H9 (cell line): ENCODE measurements at regions not wholly inside any gene's neighbourhood (a gene's known extent, or its start where the extent isn't known, plus 50 kb on each side); places are given as distances from the start of the nearest gene placed in this dataset.

ENCODE experiments used
- DNase-seq: peaks from one replicate; pipeline ENCODE4 v3.0.0-alpha.2; 2017
- H2AFZ ChIP-seq: one replicate; pipeline ENCODE4 v1.6.1; 2013; ENCODE audit warnings: mild to moderate bottlenecking, low read length, control low read depth, moderate library complexity
- H2AK5ac ChIP-seq: 2 replicates; pipeline ENCODE4 v1.6.1; 2013; ENCODE audit warnings: low read length, control low read depth, mixed read lengths; ENCODE audit not compliant: insufficient read length
- H2BK120ac ChIP-seq: one replicate; pipeline ENCODE4 v1.6.1; 2013; ENCODE audit warnings: low read depth, mild to moderate bottlenecking, low read length, control low read depth, inconsistent platforms; ENCODE audit not compliant: poor library complexity, severe bottlenecking
- H2BK12ac ChIP-seq: 2 replicates; pipeline ENCODE4 v1.6.1; 2013; ENCODE audit warnings: low read length, control low read depth, mixed read lengths, low read depth; ENCODE audit not compliant: insufficient read length
- H2BK15ac ChIP-seq: 2 replicates; pipeline ENCODE4 v1.6.1; 2013; ENCODE audit warnings: low read depth, low read length, control low read depth
- H2BK20ac ChIP-seq: one replicate; pipeline ENCODE4 v1.6.1; 2013; ENCODE audit warnings: low read depth, mild to moderate bottlenecking, low read length, control low read depth, inconsistent platforms; ENCODE audit not compliant: poor library complexity, severe bottlenecking
- H2BK5ac ChIP-seq: 2 replicates; pipeline ENCODE4 v1.6.1; 2013; ENCODE audit warnings: low read length, control low read depth, mixed read lengths; ENCODE audit not compliant: insufficient read length
- H3K14ac ChIP-seq: 2 replicates; pipeline ENCODE4 v1.6.1; 2013; ENCODE audit warnings: low read length, control low read depth; ENCODE audit not compliant: insufficient read depth
- H3K18ac ChIP-seq: 2 replicates; pipeline ENCODE4 v1.6.1; 2013; ENCODE audit warnings: low read depth, mild to moderate bottlenecking, mixed read lengths, low read length, control low read depth; ENCODE audit not compliant: insufficient read length
- H3K23ac ChIP-seq: 2 replicates; pipeline ENCODE4 v1.6.1; 2013; ENCODE audit warnings: low read length, control low read depth, mixed read lengths, low read depth; ENCODE audit not compliant: insufficient read length
- H3K23me2 ChIP-seq: 2 replicates; pipeline ENCODE4 v1.6.1; 2013; ENCODE audit warnings: low read depth, mild to moderate bottlenecking, mixed read lengths, low read length, control low read depth; ENCODE audit not compliant: insufficient read length, poor library complexity, severe bottlenecking
- H3K27ac ChIP-seq: 2 replicates; pipeline ENCODE4 v1.5.1; 2013; ENCODE audit warnings: low read length, control low read depth, mixed read lengths, low read depth; ENCODE audit not compliant: insufficient read length
- H3K27me3 ChIP-seq: 2 replicates; pipeline ENCODE4 v1.6.1; 2013; ENCODE audit warnings: low read length, control low read depth, inconsistent platforms; ENCODE audit not compliant: insufficient read depth
- H3K4ac ChIP-seq: 2 replicates; pipeline ENCODE4 v1.6.1; 2013; ENCODE audit warnings: low read depth, mild to moderate bottlenecking, control low read depth, inconsistent platforms, low read length, moderate library complexity
- H3K4me1 ChIP-seq: 2 replicates; pipeline ENCODE4 v1.6.1; 2013; ENCODE audit warnings: low read length, control low read depth, inconsistent platforms; ENCODE audit not compliant: insufficient read depth
- H3K4me2 ChIP-seq: 2 replicates; pipeline ENCODE4 v1.6.1; 2013; ENCODE audit warnings: low read length, control low read depth, mixed read lengths; ENCODE audit not compliant: insufficient read length, insufficient read depth
- H3K56ac ChIP-seq: 2 replicates; pipeline ENCODE4 v1.6.1; 2013; ENCODE audit warnings: low read depth, mild to moderate bottlenecking, mixed read lengths, low read length, control low read depth; ENCODE audit not compliant: insufficient read length
- H3K79me1 ChIP-seq: 2 replicates; pipeline ENCODE4 v1.6.1; 2013; ENCODE audit warnings: low read depth, mild to moderate bottlenecking, moderate library complexity, low read length, control low read depth, inconsistent platforms; ENCODE audit not compliant: insufficient read depth, poor library complexity, severe bottlenecking
- H3K79me2 ChIP-seq: 2 replicates; pipeline ENCODE4 v1.6.1; 2013; ENCODE audit warnings: low read length, control low read depth, inconsistent platforms; ENCODE audit not compliant: insufficient read depth
- H3K9ac ChIP-seq: 2 replicates; pipeline ENCODE4 v1.6.1; 2013; ENCODE audit warnings: low read length, control low read depth, mixed read lengths; ENCODE audit not compliant: insufficient read length; ENCODE audit errors: extremely low read depth
- H3K9me3 ChIP-seq: one replicate; pipeline ENCODE4 v1.6.1; 2013; ENCODE audit warnings: low read depth, low read length, inconsistent platforms; ENCODE audit not compliant: control insufficient read depth
- H3T11ph ChIP-seq: one replicate; pipeline ENCODE4 v1.6.1; 2013; ENCODE audit warnings: mild to moderate bottlenecking, low read length, control low read depth, inconsistent platforms
- H4K20me1 ChIP-seq: one replicate; pipeline ENCODE4 v1.6.1; 2013; ENCODE audit not compliant: control insufficient read depth, insufficient read length, insufficient read depth
- H4K5ac ChIP-seq: 2 replicates; pipeline ENCODE4 v1.6.1; 2013; ENCODE audit warnings: low read depth, mild to moderate bottlenecking, mixed read lengths, low read length, control low read depth; ENCODE audit not compliant: insufficient read length
- H4K8ac ChIP-seq: replicated peaks from 2 replicates; pipeline ENCODE4 v1.6.1; 2013; ENCODE audit warnings: low read length, control low read depth, mixed read lengths, low read depth; ENCODE audit not compliant: insufficient read length
- H4K91ac ChIP-seq: 2 replicates; pipeline ENCODE4 v1.6.1; 2013; ENCODE audit warnings: low read depth, mild to moderate bottlenecking, moderate library complexity, mixed read lengths, low read length, control low read depth; ENCODE audit not compliant: insufficient read length
- H3K27ac Mint-ChIP-seq, 3 experiments: 2 replicates in 2 of 3; 3 replicates in 1 of 3; pipeline ENCODE4 v1.8.0; 2020 to 2021; ENCODE audit warnings: mixed read lengths in 3 of 3, mild to moderate bottlenecking in 1 of 3, moderate library complexity in 1 of 3
- H3K27me3 Mint-ChIP-seq: 2 replicates; pipeline ENCODE4 v1.8.0; 2021; ENCODE audit warnings: low read depth, mild to moderate bottlenecking, moderate library complexity, mixed read lengths
- H3K36me3 Mint-ChIP-seq, 3 experiments: 2 replicates in 2 of 3; 3 replicates in 1 of 3; pipeline ENCODE4 v1.8.0; 2020 to 2021; ENCODE audit warnings: low read depth in 3 of 3, mixed read lengths in 3 of 3; ENCODE audit not compliant: insufficient read depth in 1 of 3
- H3K4me1 Mint-ChIP-seq, 2 experiments: 2 replicates each; pipeline ENCODE4 v1.8.0; 2020; ENCODE audit warnings: mixed read lengths in 2 of 2
- H3K4me3 Mint-ChIP-seq, 2 experiments: 2 replicates in 1 of 2; 3 replicates in 1 of 2; pipeline ENCODE4 v1.8.0; 2020 to 2021; ENCODE audit warnings: mild to moderate bottlenecking in 2 of 2, mixed read lengths in 2 of 2, moderate library complexity in 1 of 2
- H3K9me3 Mint-ChIP-seq, 2 experiments: 2 replicates in 1 of 2; 3 replicates in 1 of 2; pipeline ENCODE4 v1.8.0; 2020; ENCODE audit warnings: mild to moderate bottlenecking in 2 of 2, mixed read lengths in 2 of 2, moderate library complexity in 1 of 2
- CTCF ChIP-seq: fragments of 200-600 bp; sonication (generic); conservative IDR thresholded peaks from 3 replicates; pipeline ENCODE4 v1.8.0; 2021; ENCODE audit warnings: antibody characterized with exemption, mild to moderate bottlenecking
- WGBS: extraction: QIAGEN DNeasy Blood & Tissue Kit; methylation state at CpG from one replicate; pipeline ENCODE4 v1.1.7; 2013; ENCODE audit warnings: missing lambda C conversion rate, low lambda C conversion rate, mixed read lengths; ENCODE audit not compliant: insufficient read length; ENCODE audit errors: extremely low coverage; 5-methylcytosine and 5-hydroxymethylcytosine counted together

GRCh38 chr1:219302697-219303096, 129.0 kb downstream of the LYPLAL1 start:
- peaks cover under 1 to 4% of the 10 kb centered on the region in 2 experiments; a peak in 3 of 5 replicates for H3K9me3 Mint-ChIP-seq
- TF ChIP-seq CTCF = no peak
- no peak overlapping the region for H2AFZ ChIP-seq
- no peak overlapping the region for H4K8ac ChIP-seq
- H3K4me1 Mint-ChIP-seq = no peaks in the 10 kb centered on the region
- no peak overlapping the region for H3K27ac ChIP-seq
- no peaks in the 10 kb centered on the region; the same call in 1 of the 2 replicates for H3K27me3 Mint-ChIP-seq
- no peaks in the 10 kb centered on the region for H3K23me2 ChIP-seq
- H2BK20ac ChIP-seq = no peak overlapping the region
- no peaks in the 10 kb centered on the region for H4K20me1 ChIP-seq
- H2AK5ac ChIP-seq = no peak overlapping the region
- no peaks in the 10 kb centered on the region for H3K9me3 ChIP-seq
- H2BK5ac ChIP-seq = no peak overlapping the region
- no peaks in the 10 kb centered on the region for H3K27me3 ChIP-seq
- no peaks in the 10 kb centered on the region for H3K79me1 ChIP-seq
- no peak overlapping the region for H3K27ac Mint-ChIP-seq
- no peaks in the 10 kb centered on the region for H3K4me1 ChIP-seq
- no peak overlapping the region for H3K18ac ChIP-seq
- H3T11ph ChIP-seq = no peak overlapping the region
- no peak overlapping the region for H3K4ac ChIP-seq
- H2BK15ac ChIP-seq = no peak overlapping the region
- WGBS = no CpG with 5 or more reads among the region's 1 CpG
- no peak overlapping the region for H4K91ac ChIP-seq
- H3K23ac ChIP-seq = no peak overlapping the region
- H3K4me3 Mint-ChIP-seq = no peak overlapping the region
- no peak overlapping the region for H3K14ac ChIP-seq
- no peak for DNase-seq
- H2BK120ac ChIP-seq = no peak overlapping the region
- H2BK12ac ChIP-seq = no peak overlapping the region
- no peaks in the 10 kb centered on the region for H3K79me2 ChIP-seq
- no peak overlapping the region for H3K56ac ChIP-seq
- H3K36me3 Mint-ChIP-seq = peaks cover under 1 to 5% (median 5%) of the 10 kb centered on the region in 3 experiments; a peak in 5 of 7 replicates
- H4K5ac ChIP-seq = no peak overlapping the region
- no peak overlapping the region for H3K4me2 ChIP-seq
- no peak overlapping the region for H3K9ac ChIP-seq
